OCI-LY1 (cell line): ENCODE measurements at regions not wholly inside any gene's neighbourhood (a gene's known extent, or its start where the extent isn't known, plus 50 kb on each side); places are given as distances from the start of the nearest gene placed in this dataset.

Experiments
- H2AFZ ChIP-seq: fragments of 200-600 bp; sonication (generic), shearing (Covaris generic); 2 replicates; pipeline ENCODE4 v1.6.0; 2014; ENCODE audit warnings: antibody characterized with exemption, mild to moderate bottlenecking, low read length
- H3F3A ChIP-seq: fragments of 200-600 bp; sonication (generic), shearing (Covaris generic); 2 replicates; pipeline ENCODE4 v1.6.0; 2014; ENCODE audit warnings: mild to moderate bottlenecking, antibody characterized with exemption, low read length, moderate library complexity; ENCODE audit not compliant: insufficient read depth
- H3K27ac ChIP-seq: fragments of 200-600 bp; sonication (generic); 2 replicates; pipeline ENCODE4 v1.5.1; 2014; ENCODE audit warnings: low read length, mixed run types, mild to moderate bottlenecking, low read depth; ENCODE audit not compliant: poor library complexity, severe bottlenecking
- H3K27me3 ChIP-seq: fragments of 200-600 bp; sonication (generic); 2 replicates; pipeline ENCODE4 v1.6.0; 2014; ENCODE audit warnings: antibody characterized with exemption, mild to moderate bottlenecking, low read length, moderate library complexity; ENCODE audit not compliant: insufficient read depth
- H3K36me3 ChIP-seq: fragments of 200-600 bp; sonication (generic); 2 replicates; pipeline ENCODE4 v1.6.1; 2014; ENCODE audit warnings: mild to moderate bottlenecking, antibody characterized with exemption, low read length, moderate library complexity, mixed read lengths; ENCODE audit not compliant: insufficient read depth
- H3K4me1 ChIP-seq: fragments of 200-600 bp; sonication (generic); 2 replicates; pipeline ENCODE4 v1.5.1; 2014; ENCODE audit warnings: mild to moderate bottlenecking, low read length, moderate library complexity; ENCODE audit not compliant: insufficient read depth, severe bottlenecking
- H3K4me2 ChIP-seq: fragments of 200-600 bp; sonication (generic), shearing (Covaris generic); 2 replicates; pipeline ENCODE4 v1.6.1; 2014; ENCODE audit warnings: low read length
- H3K4me3 ChIP-seq: fragments of 200-600 bp; sonication (generic); 2 replicates; pipeline ENCODE4 v1.5.1; 2014; ENCODE audit warnings: low read length, low read depth, mild to moderate bottlenecking, mixed read lengths; ENCODE audit not compliant: poor library complexity, severe bottlenecking
- H3K79me2 ChIP-seq: fragments of 200-600 bp; shearing (Covaris generic); 2 replicates; pipeline ENCODE4 v1.6.1; 2016; ENCODE audit warnings: mixed run types, low read length, mixed read lengths; ENCODE audit not compliant: insufficient read depth
- H3K9ac ChIP-seq: fragments of 200-600 bp; sonication (generic), shearing (Covaris generic); 2 replicates; pipeline ENCODE4 v1.6.1; 2014; ENCODE audit warnings: mild to moderate bottlenecking, low read length, mixed read lengths
- H3K9me2 ChIP-seq: fragments of 200-600 bp; sonication (generic), shearing (Covaris generic); 2 replicates; pipeline ENCODE4 v1.6.1; 2014; ENCODE audit warnings: low read depth, mild to moderate bottlenecking, low read length, mixed read lengths
- H3K9me3 ChIP-seq: fragments of 200-600 bp; shearing (Covaris generic); 2 replicates; pipeline ENCODE4 v1.6.1; 2014; ENCODE audit warnings: low read length, mixed read lengths
- H4K20me1 ChIP-seq: fragments of 200-600 bp; sonication (generic), shearing (Covaris generic); 2 replicates; pipeline ENCODE4 v1.6.0; 2016; ENCODE audit warnings: mild to moderate bottlenecking, low read length; ENCODE audit not compliant: insufficient read depth
- EZH2 ChIP-seq: fragments of 200-600 bp; sonication (generic), shearing (Covaris generic); IDR thresholded peaks from 2 replicates; pipeline ENCODE4 v1.8.0; 2017; ENCODE audit warnings: borderline replicate concordance, mixed run types, mild to moderate bottlenecking, antibody characterized with exemption, low read length, moderate library complexity, mixed read lengths
- TF ChIP-seq, protein P1 (sequence below): fragments of 200-600 bp; sonication (generic), shearing (Covaris generic); IDR thresholded peaks from 2 replicates; pipeline ENCODE4 v1.5.1; 2017; ENCODE audit warnings: mild to moderate bottlenecking, antibody characterized with exemption, low read length, moderate library complexity, mixed read lengths

DNA sequence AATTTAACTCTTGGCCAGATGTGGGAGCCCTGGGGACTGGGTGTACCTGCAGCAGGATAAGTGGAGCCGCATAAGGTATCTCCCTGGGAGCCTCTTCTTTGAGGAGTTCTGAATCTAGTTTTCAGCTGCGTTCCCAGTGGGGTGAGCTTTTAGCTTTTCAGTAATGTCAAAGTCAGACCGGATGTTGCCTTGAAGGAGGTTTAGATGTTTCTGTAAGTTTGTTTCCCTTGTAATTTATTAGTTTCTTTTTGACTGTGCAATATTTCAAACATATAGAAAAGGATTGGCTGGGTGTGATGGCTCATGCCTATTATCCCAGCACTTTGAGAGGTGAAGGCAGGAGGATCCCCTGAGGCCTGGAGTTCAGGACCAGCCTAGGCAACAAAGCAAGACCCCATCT lies 98.6 kb upstream of the EEF2KMT start:
- Histone ChIP-seq H3K4me1 (no peaks in the 10 kb centered on the region), H2AFZ (no peak overlapping the region), H3K9me2 (no peaks in the 10 kb centered on the region), H3K9me3 (no peaks in the 10 kb centered on the region), H3F3A (no peaks in the 10 kb centered on the region), H3K9ac (no peak overlapping the region), H3K4me2 (no peak overlapping the region), H3K4me3 (no peak overlapping the region), H3K27me3 (no peaks in the 10 kb centered on the region), H3K79me2 (no peaks in the 10 kb centered on the region), H3K36me3 (no peaks in the 10 kb centered on the region), H4K20me1 (no peaks in the 10 kb centered on the region), H3K27ac (no peak overlapping the region)
- TF ChIP-seq, protein P1, sequence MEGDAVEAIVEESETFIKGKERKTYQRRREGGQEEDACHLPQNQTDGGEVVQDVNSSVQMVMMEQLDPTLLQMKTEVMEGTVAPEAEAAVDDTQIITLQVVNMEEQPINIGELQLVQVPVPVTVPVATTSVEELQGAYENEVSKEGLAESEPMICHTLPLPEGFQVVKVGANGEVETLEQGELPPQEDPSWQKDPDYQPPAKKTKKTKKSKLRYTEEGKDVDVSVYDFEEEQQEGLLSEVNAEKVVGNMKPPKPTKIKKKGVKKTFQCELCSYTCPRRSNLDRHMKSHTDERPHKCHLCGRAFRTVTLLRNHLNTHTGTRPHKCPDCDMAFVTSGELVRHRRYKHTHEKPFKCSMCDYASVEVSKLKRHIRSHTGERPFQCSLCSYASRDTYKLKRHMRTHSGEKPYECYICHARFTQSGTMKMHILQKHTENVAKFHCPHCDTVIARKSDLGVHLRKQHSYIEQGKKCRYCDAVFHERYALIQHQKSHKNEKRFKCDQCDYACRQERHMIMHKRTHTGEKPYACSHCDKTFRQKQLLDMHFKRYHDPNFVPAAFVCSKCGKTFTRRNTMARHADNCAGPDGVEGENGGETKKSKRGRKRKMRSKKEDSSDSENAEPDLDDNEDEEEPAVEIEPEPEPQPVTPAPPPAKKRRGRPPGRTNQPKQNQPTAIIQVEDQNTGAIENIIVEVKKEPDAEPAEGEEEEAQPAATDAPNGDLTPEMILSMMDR = no peak
- no peak for TF ChIP-seq EZH2

DNA sequence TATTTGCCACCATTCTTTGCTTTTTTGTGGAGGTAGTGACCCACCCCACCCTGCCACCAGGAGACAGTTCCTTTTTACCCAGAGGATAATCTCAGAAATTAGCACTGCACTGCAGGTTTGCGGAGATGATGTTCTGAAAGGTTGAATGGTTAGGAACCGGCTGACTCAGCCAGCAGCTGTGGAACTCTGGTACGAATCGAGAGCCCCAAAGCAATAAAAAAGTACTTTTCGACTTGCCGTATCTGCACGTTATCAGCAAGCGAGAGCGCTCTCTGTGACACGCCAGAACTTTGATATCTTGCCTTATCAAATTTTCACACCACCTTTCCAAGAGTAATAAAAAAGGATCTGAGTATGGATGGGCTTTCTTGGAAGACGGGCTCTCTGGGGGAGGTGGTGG lies 96.3 kb upstream of the EEF2KMT start:
- Histone ChIP-seq H3K9me3 (no peaks in the 10 kb centered on the region), H3K4me3 (no peak overlapping the region), H3K27me3 (no peaks in the 10 kb centered on the region), H3K4me1 (no peaks in the 10 kb centered on the region), H3K4me2 (no peak overlapping the region), H3K9ac (no peak overlapping the region), H3K9me2 (no peaks in the 10 kb centered on the region), H2AFZ (no peak overlapping the region), H4K20me1 (no peaks in the 10 kb centered on the region), H3F3A (no peaks in the 10 kb centered on the region), H3K27ac (no peak overlapping the region), H3K79me2 (no peaks in the 10 kb centered on the region), H3K36me3 (no peaks in the 10 kb centered on the region)
- no peak for TF ChIP-seq EZH2
- TF ChIP-seq, protein P1 = no peak

DNA sequence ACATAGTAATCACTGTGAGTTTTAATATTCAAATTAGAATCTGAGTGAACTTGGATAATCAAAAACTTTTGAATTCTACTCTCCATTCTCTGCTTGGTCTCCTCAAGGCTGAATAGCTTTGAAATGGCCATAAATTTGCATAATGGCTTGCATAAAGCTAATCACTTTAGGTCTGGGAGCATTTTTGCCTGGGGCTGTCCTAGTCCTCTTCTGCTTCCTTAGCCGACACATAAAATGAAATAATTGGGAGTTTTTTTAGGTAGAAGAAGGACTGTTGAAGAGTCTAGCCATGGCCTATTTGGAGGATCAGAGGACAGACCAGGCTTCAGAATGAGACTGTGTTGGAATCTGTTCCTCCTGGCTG lies 91.4 kb upstream of the EEF2KMT start:
- Histone ChIP-seq H3K4me1 (no peaks in the 10 kb centered on the region), H2AFZ (no peak overlapping the region), H3K27me3 (no peaks in the 10 kb centered on the region), H3K9me2 (no peaks in the 10 kb centered on the region), H3F3A (no peaks in the 10 kb centered on the region), H3K9ac (no peak overlapping the region), H3K4me2 (no peak overlapping the region), H4K20me1 (no peaks in the 10 kb centered on the region), H3K9me3 (no peaks in the 10 kb centered on the region), H3K27ac (no peak overlapping the region), H3K36me3 (no peaks in the 10 kb centered on the region), H3K4me3 (no peak overlapping the region), H3K79me2 (no peaks in the 10 kb centered on the region)
- TF ChIP-seq, protein P1 = no peak
- TF ChIP-seq EZH2 = no peak
